Endothelial cell of umbilical vein (primary cell): ENCODE measurements at regions not wholly inside any gene's neighbourhood (a gene's known extent, or its start where the extent isn't known, plus 50 kb on each side); places are given as distances from the start of the nearest gene placed in this dataset.

Experiments
- FOS ChIP-seq: IDR thresholded peaks from 2 replicates; pipeline ENCODE4 v1.6.1; 2011; ENCODE audit warnings: mild to moderate bottlenecking, low read length, moderate library complexity, borderline replicate concordance; ENCODE audit not compliant: insufficient read depth
- JUN ChIP-seq: IDR thresholded peaks from 2 replicates; pipeline ENCODE4 v1.6.1; 2011; ENCODE audit warnings: borderline replicate concordance, low read depth; ENCODE audit not compliant: insufficient read length, insufficient read depth
- POLR2A ChIP-seq: IDR thresholded peaks from 2 replicates; pipeline ENCODE4 v1.6.1; 2012; ENCODE audit warnings: low read depth, mild to moderate bottlenecking, control low read depth, low read length
- TF ChIP-seq, protein P1 (sequence below), 2 donors: IDR thresholded peaks; 1 replicate in 1 of 2; 2 replicates in 1 of 2; pipeline ENCODE4 v1.5.1; 2011; ENCODE audit warnings: low read length in 2 of 2, mild to moderate bottlenecking in 2 of 2, moderate library complexity in 2 of 2, control low read depth in 1 of 2, inconsistent platforms in 1 of 2, low read depth in 1 of 2; ENCODE audit not compliant: insufficient read depth in 1 of 2; ENCODE audit errors: extremely low read depth in 1 of 2

DNA sequence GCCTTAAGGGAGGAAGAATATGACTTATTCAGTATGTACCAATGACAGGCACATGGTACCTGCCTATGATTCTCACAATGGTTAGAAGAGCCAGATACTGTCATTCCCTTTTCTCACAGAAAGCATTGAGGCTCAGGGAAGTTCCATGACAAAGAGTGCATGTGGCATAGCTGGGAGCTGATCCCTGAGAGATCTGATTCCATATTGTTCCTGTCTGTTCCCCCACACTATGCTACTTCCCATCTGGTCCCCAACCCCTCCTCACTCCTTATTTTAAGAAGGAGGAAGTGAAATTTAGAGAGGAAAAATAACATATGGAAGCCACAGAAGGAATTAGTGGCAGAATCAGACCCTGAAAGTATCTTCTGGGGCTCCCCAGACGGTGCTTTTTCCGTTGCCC, 500.0 kb downstream of the PLPP3 start:
- TF ChIP-seq, protein P1, sequence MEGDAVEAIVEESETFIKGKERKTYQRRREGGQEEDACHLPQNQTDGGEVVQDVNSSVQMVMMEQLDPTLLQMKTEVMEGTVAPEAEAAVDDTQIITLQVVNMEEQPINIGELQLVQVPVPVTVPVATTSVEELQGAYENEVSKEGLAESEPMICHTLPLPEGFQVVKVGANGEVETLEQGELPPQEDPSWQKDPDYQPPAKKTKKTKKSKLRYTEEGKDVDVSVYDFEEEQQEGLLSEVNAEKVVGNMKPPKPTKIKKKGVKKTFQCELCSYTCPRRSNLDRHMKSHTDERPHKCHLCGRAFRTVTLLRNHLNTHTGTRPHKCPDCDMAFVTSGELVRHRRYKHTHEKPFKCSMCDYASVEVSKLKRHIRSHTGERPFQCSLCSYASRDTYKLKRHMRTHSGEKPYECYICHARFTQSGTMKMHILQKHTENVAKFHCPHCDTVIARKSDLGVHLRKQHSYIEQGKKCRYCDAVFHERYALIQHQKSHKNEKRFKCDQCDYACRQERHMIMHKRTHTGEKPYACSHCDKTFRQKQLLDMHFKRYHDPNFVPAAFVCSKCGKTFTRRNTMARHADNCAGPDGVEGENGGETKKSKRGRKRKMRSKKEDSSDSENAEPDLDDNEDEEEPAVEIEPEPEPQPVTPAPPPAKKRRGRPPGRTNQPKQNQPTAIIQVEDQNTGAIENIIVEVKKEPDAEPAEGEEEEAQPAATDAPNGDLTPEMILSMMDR (IDR thresholded peaks at IDR 0.05; ENCODE audit: extremely low read depth in 1 of 2, insufficient read depth in 1 of 2, low read depth in 1 of 2, low read length in 2 of 2) = no peak
- TF ChIP-seq POLR2A (no peak), FOS (no peak), JUN (no peak)
